ENCODE measurements at regions not wholly inside any gene's neighbourhood (a gene's known extent, or its start where the extent isn't known, plus 50 kb on each side); places are given as distances from the start of the nearest gene placed in this dataset.

DNA sequence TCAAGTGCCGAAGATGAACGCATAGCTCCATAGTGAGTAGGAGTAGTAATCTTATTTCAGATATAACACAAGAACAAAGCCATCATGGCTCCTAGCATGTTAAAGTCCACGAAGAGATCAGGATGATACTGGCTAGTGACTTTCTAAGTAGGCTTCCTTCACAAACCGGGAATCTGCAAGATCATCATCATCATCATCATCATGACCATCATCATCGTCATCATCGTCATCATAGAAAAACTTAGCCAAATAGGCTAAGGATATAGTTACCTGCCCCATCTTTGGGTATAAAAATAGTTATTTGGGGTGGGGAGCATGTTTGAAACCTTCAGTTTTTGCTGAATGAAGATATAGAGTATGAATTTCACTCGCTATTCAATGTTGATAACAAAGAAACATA, 57.9 kb downstream of the PYDC2 start:
- 86 to 89% (median 87%) methylated on average over 7 of the region's 7 CpGs for WGBS, 3 donors
- Histone ChIP-seq H3K9me3 (ENCODE audit: control insufficient read depth in 2 of 2, insufficient read depth in 1 of 2, low read depth in 1 of 2, low read length in 1 of 2) (no peaks in the 10 kb centered on the region), H3K36me3 (ENCODE audit: control insufficient read depth in 3 of 3, insufficient read depth in 2 of 3, low read depth in 1 of 3, low read length in 3 of 3) (no peaks in the 10 kb centered on the region), H3K4me3 (ENCODE audit: low read depth in 1 of 3, low read length in 3 of 3) (no peak overlapping the region), H3K4me1 (ENCODE audit: control insufficient read depth in 3 of 3, insufficient read depth in 2 of 3, low read depth in 1 of 3, low read length in 2 of 3) (no peaks in the 10 kb centered on the region), H3K27ac (ENCODE audit: low read depth in 1 of 3, low read length in 2 of 3) (no peak overlapping the region), H3K27me3 (ENCODE audit: control insufficient read depth in 3 of 3, insufficient read depth in 3 of 3, low read length in 3 of 3) (no peaks in the 10 kb centered on the region)
- no peak for FAIRE-seq
- no peak for DNase-seq

GRCh38 chr3:191521055-191521454, 60.1 kb downstream of the PYDC2 start:
- Histone ChIP-seq H3K4me1 (ENCODE audit: control insufficient read depth in 3 of 3, insufficient read depth in 2 of 3, low read depth in 1 of 3, low read length in 2 of 3) (no peaks in the 10 kb centered on the region), H3K9me3 (ENCODE audit: control insufficient read depth in 2 of 2, insufficient read depth in 1 of 2, low read depth in 1 of 2, low read length in 1 of 2) (no peaks in the 10 kb centered on the region), H3K27me3 (ENCODE audit: control insufficient read depth in 3 of 3, insufficient read depth in 3 of 3, low read length in 3 of 3) (no peaks in the 10 kb centered on the region), H3K36me3 (ENCODE audit: control insufficient read depth in 3 of 3, insufficient read depth in 2 of 3, low read depth in 1 of 3, low read length in 3 of 3) (no peaks in the 10 kb centered on the region), H3K27ac (ENCODE audit: low read depth in 1 of 3, low read length in 2 of 3) (no peak overlapping the region), H3K4me3 (ENCODE audit: low read depth in 1 of 3, low read length in 3 of 3) (no peak overlapping the region)
- WGBS, 3 donors, result 65 to 79% (median 66%) methylated on average over 3 of the region's 3 CpGs
- no peak for DNase-seq
- no peak for FAIRE-seq

DNA sequence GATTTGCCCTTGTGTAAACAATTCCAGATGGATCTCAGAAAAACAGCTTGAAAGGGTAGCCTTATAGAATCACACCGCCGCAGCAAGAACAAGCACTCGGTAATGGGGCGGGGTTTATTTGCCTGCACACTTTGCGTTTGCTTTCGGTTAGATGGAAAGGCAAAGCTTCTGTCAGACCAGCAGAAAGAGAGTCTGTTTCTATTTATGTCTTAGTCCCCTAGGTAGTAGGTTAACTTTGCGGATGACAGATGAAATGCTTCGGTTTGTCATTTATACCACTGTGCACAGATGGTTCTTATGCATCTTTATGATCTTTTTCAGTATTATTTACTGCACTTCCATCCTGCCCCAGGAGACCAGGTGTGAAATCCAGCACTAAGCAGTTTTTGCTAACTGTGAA, 62.2 kb downstream of the PYDC2 start:
- H3K4me1 ChIP-seq (ENCODE audit: control insufficient read depth in 3 of 3, insufficient read depth in 2 of 3, low read depth in 1 of 3, low read length in 2 of 3), result no peaks in the 10 kb centered on the region
- no peaks in the 10 kb centered on the region for H3K36me3 ChIP-seq (ENCODE audit: control insufficient read depth in 3 of 3, insufficient read depth in 2 of 3, low read depth in 1 of 3, low read length in 3 of 3)
- no peaks in the 10 kb centered on the region for H3K9me3 ChIP-seq (ENCODE audit: control insufficient read depth in 2 of 2, insufficient read depth in 1 of 2, low read depth in 1 of 2, low read length in 1 of 2)
- H3K4me3 ChIP-seq (ENCODE audit: low read depth in 1 of 3, low read length in 3 of 3), result no peak overlapping the region
- WGBS, 3 donors, result 69 to 89% (median 75%) methylated on average over 8 of the region's 8 CpGs
- H3K27ac ChIP-seq (ENCODE audit: low read depth in 1 of 3, low read length in 2 of 3), result no peak overlapping the region
- H3K27me3 ChIP-seq (ENCODE audit: control insufficient read depth in 3 of 3, insufficient read depth in 3 of 3, low read length in 3 of 3), result no peaks in the 10 kb centered on the region
- FAIRE-seq (no peak), DNase-seq (peak; percentile 3 to 11)

DNA sequence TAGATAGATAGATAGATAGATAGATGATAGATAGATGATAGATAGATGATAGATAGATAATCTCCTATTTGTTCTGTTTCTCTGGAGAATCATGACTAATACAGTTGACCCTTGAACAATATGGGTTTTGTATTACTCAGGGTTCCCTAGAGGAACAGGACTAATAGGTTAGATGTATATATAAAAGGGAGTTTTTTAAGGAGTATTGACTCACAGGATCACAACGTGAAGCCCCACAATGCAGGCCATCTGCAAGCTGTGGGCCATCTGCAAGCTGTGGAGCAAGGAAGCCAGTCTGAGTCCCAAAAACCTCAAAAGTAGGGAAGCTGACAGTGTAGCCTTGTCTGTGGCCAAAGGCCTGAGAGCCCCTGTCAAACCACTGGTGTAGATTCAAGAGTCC, 67.6 kb downstream of the PYDC2 start:
- no peak for DNase-seq
- no peak for FAIRE-seq
- H3K27me3 ChIP-seq (ENCODE audit: control insufficient read depth in 3 of 3, insufficient read depth in 3 of 3, low read length in 3 of 3), result no peaks in the 10 kb centered on the region
- H3K4me3 ChIP-seq (ENCODE audit: low read depth in 1 of 3, low read length in 3 of 3), result no peak overlapping the region
- no peaks in the 10 kb centered on the region for H3K36me3 ChIP-seq (ENCODE audit: control insufficient read depth in 3 of 3, insufficient read depth in 2 of 3, low read depth in 1 of 3, low read length in 3 of 3)
- no peak overlapping the region for H3K27ac ChIP-seq (ENCODE audit: low read depth in 1 of 3, low read length in 2 of 3)
- no peaks in the 10 kb centered on the region for H3K4me1 ChIP-seq (ENCODE audit: control insufficient read depth in 3 of 3, insufficient read depth in 2 of 3, low read depth in 1 of 3, low read length in 2 of 3)
- 38 to 64% (median 61%) methylated on average over 1 of the region's 1 CpG for WGBS, 3 donors
- H3K9me3 ChIP-seq (ENCODE audit: control insufficient read depth in 2 of 2, insufficient read depth in 1 of 2, low read depth in 1 of 2, low read length in 1 of 2), result no peaks in the 10 kb centered on the region

- Histone ChIP-seq H3K27me3 (ENCODE audit: control insufficient read depth in 3 of 3, insufficient read depth in 3 of 3, low read length in 3 of 3) (no peaks in the 10 kb centered on the region), H3K36me3 (ENCODE audit: control insufficient read depth in 3 of 3, insufficient read depth in 2 of 3, low read depth in 1 of 3, low read length in 3 of 3) (no peaks in the 10 kb centered on the region), H3K4me3 (ENCODE audit: low read depth in 1 of 3, low read length in 3 of 3) (no peak overlapping the region), H3K9me3 (ENCODE audit: control insufficient read depth in 2 of 2, insufficient read depth in 1 of 2, low read depth in 1 of 2, low read length in 1 of 2) (no peaks in the 10 kb centered on the region), H3K4me1 (ENCODE audit: control insufficient read depth in 3 of 3, insufficient read depth in 2 of 3, low read depth in 1 of 3, low read length in 2 of 3) (no peaks in the 10 kb centered on the region), H3K27ac (ENCODE audit: low read depth in 1 of 3, low read length in 2 of 3) (no peak overlapping the region)
- no peak for DNase-seq
- 72 to 79% (median 73%) methylated on average over 5 of the region's 5 CpGs for WGBS, 3 donors
- no peak for FAIRE-seq
These were observed 69.0 kb downstream of the PYDC2 start for GRCh38 chr3:191529992-191530391.

DNA sequence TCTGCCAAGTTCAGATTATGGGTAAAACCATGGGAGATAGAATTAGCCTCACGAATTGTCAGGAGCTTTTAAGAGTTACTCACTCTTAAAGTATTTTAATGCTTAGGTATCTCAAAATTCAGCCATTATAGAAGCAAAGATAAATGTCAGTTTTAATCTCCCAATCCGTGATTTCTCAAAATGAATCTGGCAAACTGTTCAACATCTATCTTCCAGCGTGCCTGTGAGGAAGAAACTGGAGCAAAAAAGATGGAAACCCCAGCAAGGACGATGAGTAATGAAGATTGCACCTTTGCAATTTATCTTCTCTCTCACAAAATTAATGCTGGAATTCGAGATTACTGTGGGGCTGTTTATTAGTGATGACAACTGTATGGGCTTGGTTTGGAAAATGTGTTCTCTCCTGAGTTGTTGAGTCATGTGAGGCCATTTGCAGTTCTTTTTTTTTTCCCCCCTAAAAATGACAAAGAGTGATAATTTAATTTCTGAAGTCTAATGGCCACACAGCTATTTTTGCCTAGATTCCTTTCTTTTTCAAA, 70.5 kb downstream of the PYDC2 start:
- WGBS, 3 donors, result 59 to 70% (median 62%) methylated on average over 5 of the region's 5 CpGs

DNA sequence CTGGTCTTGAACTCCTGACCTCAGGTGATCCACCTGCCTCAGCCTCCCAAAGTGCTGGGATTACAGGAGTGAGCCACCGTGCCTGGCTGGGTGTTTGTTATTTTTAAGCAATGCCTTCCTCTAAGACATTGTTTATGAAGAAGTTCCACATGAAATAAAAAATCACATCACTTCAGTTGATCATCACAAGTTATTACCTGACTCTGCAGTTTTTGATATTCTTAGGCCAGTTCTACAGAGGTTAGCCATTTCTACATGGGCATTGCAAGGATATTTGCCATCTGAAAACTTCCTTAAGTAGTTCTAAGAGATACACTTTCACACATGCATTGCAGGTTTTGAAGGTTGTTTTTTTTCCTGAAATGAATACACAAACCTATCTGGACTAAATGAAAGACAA, 82.1 kb downstream of the PYDC2 start:
- H3K27ac ChIP-seq (ENCODE audit: low read depth in 1 of 3, low read length in 2 of 3), result no peak overlapping the region
- 58 to 78% (median 65%) methylated on average over 1 of the region's 1 CpG for WGBS, 3 donors

More for the DNA sequence above, 70.5 kb downstream of the PYDC2 start:
- no peak overlapping the region for H3K27ac ChIP-seq (ENCODE audit: low read depth in 1 of 3, low read length in 2 of 3)
- H3K4me1 ChIP-seq (ENCODE audit: control insufficient read depth in 3 of 3, insufficient read depth in 2 of 3, low read depth in 1 of 3, low read length in 2 of 3), result no peaks in the 10 kb centered on the region
- no peak for DNase-seq
- no peaks in the 10 kb centered on the region for H3K36me3 ChIP-seq (ENCODE audit: control insufficient read depth in 3 of 3, insufficient read depth in 2 of 3, low read depth in 1 of 3, low read length in 3 of 3)
- H3K9me3 ChIP-seq (ENCODE audit: control insufficient read depth in 2 of 2, insufficient read depth in 1 of 2, low read depth in 1 of 2, low read length in 1 of 2), result no peaks in the 10 kb centered on the region
- FAIRE-seq, result no peak
- no peaks in the 10 kb centered on the region for H3K27me3 ChIP-seq (ENCODE audit: control insufficient read depth in 3 of 3, insufficient read depth in 3 of 3, low read length in 3 of 3)
- no peak overlapping the region for H3K4me3 ChIP-seq (ENCODE audit: low read depth in 1 of 3, low read length in 3 of 3)

GRCh38 chr3:191543897-191544296, 82.9 kb downstream of the PYDC2 start:
- H3K27ac ChIP-seq (ENCODE audit: low read depth in 1 of 3, low read length in 2 of 3), result no peak overlapping the region
- H3K9me3 ChIP-seq (ENCODE audit: control insufficient read depth in 2 of 2, insufficient read depth in 1 of 2, low read depth in 1 of 2, low read length in 1 of 2), result peaks cover 0 to 9% of the 10 kb centered on the region in 2 donors
- FAIRE-seq (no peak), DNase-seq (no peak)
- H3K36me3 ChIP-seq (ENCODE audit: control insufficient read depth in 3 of 3, insufficient read depth in 2 of 3, low read depth in 1 of 3, low read length in 3 of 3), result no peaks in the 10 kb centered on the region
- H3K27me3 ChIP-seq (ENCODE audit: control insufficient read depth in 3 of 3, insufficient read depth in 3 of 3, low read length in 3 of 3), result no peaks in the 10 kb centered on the region
- no peaks in the 10 kb centered on the region for H3K4me1 ChIP-seq (ENCODE audit: control insufficient read depth in 3 of 3, insufficient read depth in 2 of 3, low read depth in 1 of 3, low read length in 2 of 3)
- WGBS, 3 donors, result 80 to 83% (median 82%) methylated on average over 4 of the region's 4 CpGs
- no peak overlapping the region for H3K4me3 ChIP-seq (ENCODE audit: low read depth in 1 of 3, low read length in 3 of 3)

More for the DNA sequence above, 82.1 kb downstream of the PYDC2 start:
- Histone ChIP-seq H3K36me3 (ENCODE audit: control insufficient read depth in 3 of 3, insufficient read depth in 2 of 3, low read depth in 1 of 3, low read length in 3 of 3) (no peaks in the 10 kb centered on the region), H3K27me3 (ENCODE audit: control insufficient read depth in 3 of 3, insufficient read depth in 3 of 3, low read length in 3 of 3) (no peaks in the 10 kb centered on the region), H3K4me1 (ENCODE audit: control insufficient read depth in 3 of 3, insufficient read depth in 2 of 3, low read depth in 1 of 3, low read length in 2 of 3) (no peaks in the 10 kb centered on the region), H3K4me3 (ENCODE audit: low read depth in 1 of 3, low read length in 3 of 3) (no peak overlapping the region), H3K9me3 (ENCODE audit: control insufficient read depth in 2 of 2, insufficient read depth in 1 of 2, low read depth in 1 of 2, low read length in 1 of 2) (peaks cover 0 to 7% of the 10 kb centered on the region in 2 donors)
- FAIRE-seq, result no peak
- DNase-seq, result no peak

- no peak overlapping the region for H3K4me3 ChIP-seq (ENCODE audit: low read depth in 1 of 3, low read length in 3 of 3)
- no peaks in the 10 kb centered on the region for H3K4me1 ChIP-seq (ENCODE audit: control insufficient read depth in 3 of 3, insufficient read depth in 2 of 3, low read depth in 1 of 3, low read length in 2 of 3)
- no peaks in the 10 kb centered on the region for H3K27me3 ChIP-seq (ENCODE audit: control insufficient read depth in 3 of 3, insufficient read depth in 3 of 3, low read length in 3 of 3)
- H3K36me3 ChIP-seq (ENCODE audit: control insufficient read depth in 3 of 3, insufficient read depth in 2 of 3, low read depth in 1 of 3, low read length in 3 of 3), result no peaks in the 10 kb centered on the region
- FAIRE-seq, result no peak
- no peak overlapping the region for H3K27ac ChIP-seq (ENCODE audit: low read depth in 1 of 3, low read length in 2 of 3)
- H3K9me3 ChIP-seq (ENCODE audit: control insufficient read depth in 2 of 2, insufficient read depth in 1 of 2, low read depth in 1 of 2, low read length in 1 of 2), result peaks cover 0 to 9% of the 10 kb centered on the region in 2 donors
- DNase-seq, result no peak
- WGBS, 3 donors, result 25 to 66% (median 57%) methylated on average over 1 of the region's 1 CpG
These were observed 88.4 kb downstream of the PYDC2 start for GRCh38 chr3:191549357-191549756.

All from small intestine (tissue), 7 donors.